WERI-Rb-1 (cell line): ENCODE measurements at regions not wholly inside any gene's neighbourhood (a gene's known extent, or its start where the extent isn't known, plus 50 kb on each side); places are given as distances from the start of the nearest gene placed in this dataset.

Experiments used
- DNase-seq: peaks from one replicate; pipeline ENCODE4 v3.0.0-alpha.2; 2020
- H3K27ac ChIP-seq: fragments of 250-450 bp; sonication (Bioruptor Pico); 2 replicates; pipeline ENCODE4 v1.5.1; 2020; ENCODE audit warnings: mild to moderate bottlenecking, moderate library complexity
- H3K27me3 ChIP-seq: fragments of 250-450 bp; sonication (Bioruptor Pico); 2 replicates; pipeline ENCODE4 v1.5.1; 2021; ENCODE audit warnings: mild to moderate bottlenecking, low read depth, moderate library complexity; ENCODE audit not compliant: insufficient read depth, severe bottlenecking
- H3K36me3 ChIP-seq: fragments of 250-450 bp; sonication (Bioruptor Pico); 2 replicates; pipeline ENCODE4 v1.5.1; 2020; ENCODE audit warnings: mild to moderate bottlenecking, moderate library complexity
- H3K4me3 ChIP-seq: 2 replicates; pipeline ENCODE4 v1.5.1; 2011; ENCODE audit warnings: low read depth, mild to moderate bottlenecking, control low read depth, low read length
- H3K9me3 ChIP-seq: fragments of 250-450 bp; sonication (Bioruptor Pico); 2 replicates; pipeline ENCODE4 v1.5.1; 2021; ENCODE audit warnings: mild to moderate bottlenecking, moderate library complexity; ENCODE audit not compliant: severe bottlenecking
- TF ChIP-seq, protein P1 (sequence below): IDR thresholded peaks from 2 replicates; pipeline ENCODE4 v1.5.1; 2011; ENCODE audit warnings: low read depth, mild to moderate bottlenecking, control low read depth, inconsistent platforms, low read length

DNA sequence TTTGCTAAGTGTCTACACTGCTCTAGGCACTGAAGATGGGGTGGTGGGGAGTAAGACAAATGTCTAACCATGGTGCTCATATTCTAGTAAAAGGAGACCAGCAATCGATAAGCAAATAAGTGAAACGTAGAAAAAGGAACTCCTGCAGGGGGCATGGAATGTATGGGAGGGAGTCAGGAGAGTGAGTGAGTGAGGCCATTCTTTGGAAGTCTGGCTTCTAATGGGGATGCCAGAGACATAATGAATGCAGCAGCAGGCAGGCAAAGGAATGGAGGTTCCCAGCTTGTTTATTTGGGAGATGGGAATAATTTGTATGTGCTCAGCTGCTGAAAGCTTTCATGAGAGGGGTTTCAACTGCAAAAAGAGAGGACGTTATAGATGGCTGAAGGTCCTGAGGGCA lies 216.4 kb upstream of the DYNLRB2 start:
- no peaks in the 10 kb centered on the region for H3K36me3 ChIP-seq
- DNase-seq, result no peak
- TF ChIP-seq, protein P1, sequence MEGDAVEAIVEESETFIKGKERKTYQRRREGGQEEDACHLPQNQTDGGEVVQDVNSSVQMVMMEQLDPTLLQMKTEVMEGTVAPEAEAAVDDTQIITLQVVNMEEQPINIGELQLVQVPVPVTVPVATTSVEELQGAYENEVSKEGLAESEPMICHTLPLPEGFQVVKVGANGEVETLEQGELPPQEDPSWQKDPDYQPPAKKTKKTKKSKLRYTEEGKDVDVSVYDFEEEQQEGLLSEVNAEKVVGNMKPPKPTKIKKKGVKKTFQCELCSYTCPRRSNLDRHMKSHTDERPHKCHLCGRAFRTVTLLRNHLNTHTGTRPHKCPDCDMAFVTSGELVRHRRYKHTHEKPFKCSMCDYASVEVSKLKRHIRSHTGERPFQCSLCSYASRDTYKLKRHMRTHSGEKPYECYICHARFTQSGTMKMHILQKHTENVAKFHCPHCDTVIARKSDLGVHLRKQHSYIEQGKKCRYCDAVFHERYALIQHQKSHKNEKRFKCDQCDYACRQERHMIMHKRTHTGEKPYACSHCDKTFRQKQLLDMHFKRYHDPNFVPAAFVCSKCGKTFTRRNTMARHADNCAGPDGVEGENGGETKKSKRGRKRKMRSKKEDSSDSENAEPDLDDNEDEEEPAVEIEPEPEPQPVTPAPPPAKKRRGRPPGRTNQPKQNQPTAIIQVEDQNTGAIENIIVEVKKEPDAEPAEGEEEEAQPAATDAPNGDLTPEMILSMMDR, result no peak
- no peaks in the 10 kb centered on the region for H3K9me3 ChIP-seq
- no peak overlapping the region for H3K27ac ChIP-seq
- H3K4me3 ChIP-seq, result no peak overlapping the region
- peaks cover 5% of the 10 kb centered on the region for H3K27me3 ChIP-seq

DNA sequence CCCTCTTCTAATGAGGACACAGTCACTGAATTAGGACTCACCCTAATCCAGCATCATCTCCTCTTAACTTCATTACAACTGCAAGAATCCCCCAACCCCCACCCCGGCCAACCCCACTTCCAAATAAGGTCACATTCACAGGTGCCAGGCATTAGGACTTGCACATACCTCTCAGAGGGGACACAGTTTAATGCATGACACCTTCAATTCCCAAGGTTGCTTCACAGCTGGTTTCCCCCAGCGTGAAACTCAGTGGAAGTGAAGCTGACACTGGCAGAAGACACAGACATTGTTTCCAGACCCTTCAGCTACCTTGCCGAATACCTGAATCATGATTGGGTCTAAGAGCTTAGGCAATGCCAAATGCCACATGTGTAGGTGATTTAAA lies 217.0 kb upstream of the DYNLRB2 start:
- H3K27ac ChIP-seq, result no peak overlapping the region
- peaks cover 5% of the 10 kb centered on the region for H3K27me3 ChIP-seq
- H3K4me3 ChIP-seq, result no peak overlapping the region
- no peaks in the 10 kb centered on the region for H3K9me3 ChIP-seq
- TF ChIP-seq, protein P1, result no peak
- H3K36me3 ChIP-seq, result no peaks in the 10 kb centered on the region
- no peak for DNase-seq

DNA sequence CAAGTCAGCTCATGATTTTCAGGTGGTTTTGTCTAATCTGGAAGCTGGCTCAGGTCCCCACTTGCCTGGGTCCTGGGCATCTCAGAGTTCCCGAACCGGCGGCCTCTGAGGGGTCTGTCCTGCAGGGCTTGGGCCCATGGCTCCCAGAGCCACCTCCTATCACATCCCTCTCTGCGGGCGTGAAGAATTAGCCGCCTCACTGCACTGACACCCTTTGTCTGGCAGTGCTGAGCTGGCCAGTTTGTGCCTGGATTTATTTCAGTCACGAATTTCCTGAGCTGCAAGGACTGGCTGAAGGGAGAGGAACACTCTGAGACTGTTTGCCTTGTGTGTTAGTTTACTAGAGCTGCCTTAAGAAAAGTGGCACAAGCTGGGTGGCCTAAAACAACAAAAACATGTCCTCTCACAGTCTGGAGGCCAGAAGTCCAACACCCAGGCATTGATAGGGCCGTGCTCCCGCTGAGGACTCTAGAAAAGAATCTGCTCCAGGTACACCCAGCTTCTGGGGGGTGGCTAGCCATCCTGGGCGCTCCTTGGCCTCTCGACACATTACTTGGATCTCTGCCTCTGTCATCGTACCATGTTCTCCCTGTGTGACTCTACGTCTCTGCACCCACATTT lies 217.5 kb upstream of the DYNLRB2 start:
- DNase-seq, result no peak
- no peak overlapping the region for H3K27ac ChIP-seq
- H3K4me3 ChIP-seq, result no peak overlapping the region
- peaks cover 5% of the 10 kb centered on the region for H3K27me3 ChIP-seq
- TF ChIP-seq, protein P1, result no peak
- H3K9me3 ChIP-seq, result no peaks in the 10 kb centered on the region
- H3K36me3 ChIP-seq, result no peaks in the 10 kb centered on the region

DNA sequence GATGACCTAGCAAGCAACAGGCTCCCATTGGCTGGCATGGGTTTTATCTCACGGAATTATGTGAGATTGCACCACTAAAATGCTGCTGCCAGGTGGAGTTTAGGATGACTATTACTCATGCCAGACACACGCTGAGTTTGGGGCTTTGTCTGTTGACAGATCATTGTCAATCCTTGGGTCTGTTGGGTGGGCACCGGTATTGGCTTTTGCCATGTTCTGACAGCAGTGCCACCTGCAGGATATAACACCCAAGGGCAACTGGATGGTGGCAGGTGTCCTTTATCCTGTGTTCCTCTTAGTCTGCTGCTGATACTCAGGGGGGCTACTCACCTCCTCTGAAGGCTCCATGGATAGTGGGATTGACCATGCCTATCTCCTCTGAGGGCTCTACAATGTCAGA lies 221.6 kb upstream of the DYNLRB2 start:
- H3K27ac ChIP-seq, result no peak overlapping the region
- no peak for DNase-seq
- no peaks in the 10 kb centered on the region for H3K36me3 ChIP-seq
- H3K4me3 ChIP-seq, result no peak overlapping the region
- no peaks in the 10 kb centered on the region for H3K9me3 ChIP-seq
- H3K27me3 ChIP-seq, result peaks cover 8% of the 10 kb centered on the region
- TF ChIP-seq, protein P1, result no peak

DNA sequence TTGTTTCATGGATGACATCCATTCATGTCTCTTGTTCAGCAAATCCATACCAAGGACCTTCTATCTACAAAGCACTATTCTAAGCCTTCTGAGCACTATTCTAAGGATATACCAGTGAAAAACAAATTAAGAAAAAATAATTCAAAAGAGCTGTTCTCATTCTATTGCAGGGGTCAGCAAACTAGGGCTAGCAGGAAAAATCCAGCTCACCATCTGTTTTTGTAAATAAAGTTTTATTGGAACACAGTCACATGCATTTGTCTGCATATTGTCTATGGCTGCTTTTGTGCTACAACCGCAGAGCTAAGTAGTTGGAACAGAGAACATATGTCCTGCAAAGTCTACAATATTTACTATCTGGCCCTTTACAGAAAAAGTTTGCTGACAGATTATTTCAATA lies 222.7 kb upstream of the DYNLRB2 start:
- no peak overlapping the region for H3K4me3 ChIP-seq
- H3K36me3 ChIP-seq, result no peaks in the 10 kb centered on the region
- no peak for DNase-seq
- no peaks in the 10 kb centered on the region for H3K9me3 ChIP-seq
- H3K27ac ChIP-seq, result no peak overlapping the region
- H3K27me3 ChIP-seq, result peaks cover 4% of the 10 kb centered on the region
- TF ChIP-seq, protein P1, result no peak

DNA sequence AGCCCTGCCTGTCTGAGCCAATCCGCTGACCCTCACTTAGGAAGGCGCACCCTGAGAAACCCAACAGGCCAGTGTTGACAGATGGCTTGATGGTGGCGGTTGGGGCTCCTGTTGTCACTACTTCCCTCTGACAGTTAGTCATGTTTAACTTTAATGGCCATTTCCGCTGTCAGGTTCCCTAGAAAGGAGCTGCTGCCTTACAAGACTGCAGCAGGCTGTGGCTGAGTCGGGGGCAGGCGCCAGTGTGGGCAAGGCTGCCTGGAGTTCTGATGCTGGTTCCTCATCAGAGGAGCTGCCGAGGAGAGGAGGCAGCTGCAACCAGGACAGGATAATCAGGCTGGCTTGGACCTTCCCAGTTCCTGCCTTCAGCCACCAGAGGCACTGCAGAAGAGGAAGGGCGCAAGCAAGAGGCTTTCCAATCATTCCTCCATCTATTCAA lies 223.2 kb upstream of the DYNLRB2 start:
- TF ChIP-seq, protein P1, result 0 out of 2 replicates have a peak, but pooled peaks have one; percentile 25
- Histone ChIP-seq H3K36me3 (no peaks in the 10 kb centered on the region), H3K4me3 (no peak overlapping the region), H3K27me3 (peaks cover 3% of the 10 kb centered on the region), H3K27ac (no peak overlapping the region), H3K9me3 (no peaks in the 10 kb centered on the region)
- DNase-seq, result peak; percentile 5
